Omental fat pad (tissue), 3 donors: ENCODE measurements at regions not wholly inside any gene's neighbourhood (a gene's known extent, or its start where the extent isn't known, plus 50 kb on each side); places are given as distances from the start of the nearest gene placed in this dataset.
"Not testable (repeated sequence)": the region's sequence is repeated elsewhere in the genome, so short reads cannot be mapped to it uniquely, and the experiment has no call there.

Experiments used
- ATAC-seq: fragments of 150-250 bp; one replicate; pipeline ENCODE4 v1.9.1; 2016; ENCODE audit warnings: mild to moderate bottlenecking, moderate library complexity; ENCODE audit not compliant: low FRiP score
- DNase-seq: peaks from one replicate; pipeline ENCODE4 v3.0.0-alpha.2; 2019; ENCODE audit warnings: low spot score
- TF ChIP-seq, protein P1 (sequence below), 3 donors: fragments of 450-650 bp; IDR thresholded peaks; one replicate each; pipeline ENCODE4 v1.5.1; 2016 to 2017; ENCODE audit warnings: antibody characterized with exemption in 3 of 3, mild to moderate bottlenecking in 3 of 3, moderate library complexity in 2 of 3

GRCh38 chr2:107721586-107721985, 105.1 kb upstream of the RGPD4 start:
- TF ChIP-seq, protein P1, sequence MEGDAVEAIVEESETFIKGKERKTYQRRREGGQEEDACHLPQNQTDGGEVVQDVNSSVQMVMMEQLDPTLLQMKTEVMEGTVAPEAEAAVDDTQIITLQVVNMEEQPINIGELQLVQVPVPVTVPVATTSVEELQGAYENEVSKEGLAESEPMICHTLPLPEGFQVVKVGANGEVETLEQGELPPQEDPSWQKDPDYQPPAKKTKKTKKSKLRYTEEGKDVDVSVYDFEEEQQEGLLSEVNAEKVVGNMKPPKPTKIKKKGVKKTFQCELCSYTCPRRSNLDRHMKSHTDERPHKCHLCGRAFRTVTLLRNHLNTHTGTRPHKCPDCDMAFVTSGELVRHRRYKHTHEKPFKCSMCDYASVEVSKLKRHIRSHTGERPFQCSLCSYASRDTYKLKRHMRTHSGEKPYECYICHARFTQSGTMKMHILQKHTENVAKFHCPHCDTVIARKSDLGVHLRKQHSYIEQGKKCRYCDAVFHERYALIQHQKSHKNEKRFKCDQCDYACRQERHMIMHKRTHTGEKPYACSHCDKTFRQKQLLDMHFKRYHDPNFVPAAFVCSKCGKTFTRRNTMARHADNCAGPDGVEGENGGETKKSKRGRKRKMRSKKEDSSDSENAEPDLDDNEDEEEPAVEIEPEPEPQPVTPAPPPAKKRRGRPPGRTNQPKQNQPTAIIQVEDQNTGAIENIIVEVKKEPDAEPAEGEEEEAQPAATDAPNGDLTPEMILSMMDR (IDR thresholded peaks at IDR 0.05) = no peak
- DNase-seq = no peak
- no peak for ATAC-seq

- DNase-seq, ATAC-seq: not testable (repeated sequence)
Measured at GRCh38 chr2:107725824-107726223, 100.9 kb upstream of the RGPD4 start.

DNA sequence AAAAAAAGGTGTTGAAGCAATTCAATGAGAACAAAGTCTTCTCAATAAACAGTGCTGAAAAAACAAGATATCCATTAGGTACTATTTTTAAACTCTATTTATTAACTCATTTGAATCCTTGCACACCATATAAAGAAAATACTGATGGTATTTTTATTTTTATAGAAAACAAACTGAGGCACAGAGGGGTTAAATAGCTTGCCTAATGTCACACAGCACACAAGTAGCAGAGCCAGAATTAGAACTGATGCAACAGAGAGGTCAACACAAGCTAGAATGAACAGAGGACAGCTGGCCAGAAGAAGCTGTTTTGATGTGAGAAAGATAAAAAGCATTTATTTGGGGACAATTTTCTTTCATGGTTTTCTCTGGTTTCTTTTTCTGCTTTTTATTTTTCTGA, 99.4 kb upstream of the RGPD4 start:
- no peak for ATAC-seq
- TF ChIP-seq, protein P1 (IDR thresholded peaks at IDR 0.05) = no peak

DNA sequence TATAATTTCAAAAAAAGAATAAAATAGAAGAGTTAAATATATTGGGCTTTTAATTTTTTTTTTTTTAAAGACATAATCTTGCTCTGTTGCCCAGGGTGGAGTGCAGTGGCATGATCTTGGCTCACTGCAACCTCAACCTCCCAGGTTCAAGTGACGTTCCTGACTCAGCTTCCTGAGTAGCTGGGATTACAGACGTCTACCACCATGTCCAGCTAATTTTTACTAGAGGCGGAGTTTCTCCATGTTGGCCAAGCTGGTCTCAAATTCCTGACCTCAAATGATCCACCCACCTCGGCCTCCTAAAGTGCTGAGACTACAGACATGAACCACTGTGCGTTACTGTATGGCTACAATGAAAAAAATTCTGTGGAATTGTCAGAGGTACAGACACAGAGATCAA, 98.1 kb upstream of the RGPD4 start:
- TF ChIP-seq, protein P1 (IDR thresholded peaks at IDR 0.05) = no peak
- ATAC-seq (no peak), DNase-seq (no peak)

More for the DNA sequence above, 99.4 kb upstream of the RGPD4 start:
- DNase-seq = no peak

GRCh38 chr2:107729440-107729839, 97.3 kb upstream of the RGPD4 start:
- DNase-seq (no peak), ATAC-seq (no peak)
- TF ChIP-seq, protein P1 (IDR thresholded peaks at IDR 0.05) = no peak

DNA sequence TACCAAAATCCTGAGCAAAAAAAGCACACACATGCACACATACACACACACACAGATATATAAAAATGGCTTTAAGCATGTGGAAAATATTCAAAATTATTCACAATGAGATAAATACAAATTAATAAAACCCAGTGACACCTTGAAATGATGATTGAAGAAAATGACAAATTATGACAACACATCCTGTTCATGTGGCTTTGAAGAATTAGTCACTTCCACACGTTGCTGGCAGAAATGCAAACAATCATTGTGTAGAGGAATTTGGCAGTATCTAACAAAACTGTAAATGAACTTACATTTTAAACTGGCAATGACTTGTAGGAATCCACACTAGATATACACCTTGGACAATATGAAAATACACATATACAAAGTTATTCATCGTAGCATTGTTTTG, 95.8 kb upstream of the RGPD4 start:
- TF ChIP-seq, protein P1 (IDR thresholded peaks at IDR 0.05) = no peak
- DNase-seq (no peak), ATAC-seq (no peak)

DNA sequence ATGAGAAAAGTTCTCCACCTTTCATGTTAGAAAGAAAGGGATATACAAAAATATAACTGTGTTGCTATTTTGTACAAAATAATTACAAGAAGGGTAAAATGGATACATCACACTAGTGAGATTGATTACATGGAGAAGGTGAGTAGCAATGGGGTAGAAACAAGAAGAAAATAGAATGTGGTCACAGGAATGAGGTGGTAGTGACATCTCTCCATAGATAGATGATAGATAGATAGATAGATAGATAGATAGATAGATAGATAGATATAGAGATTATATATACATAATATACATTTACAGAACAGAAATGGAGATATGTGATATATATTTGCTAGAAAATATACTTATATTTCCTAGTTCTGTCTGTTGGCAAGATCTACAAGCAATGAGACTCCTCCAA, 95.3 kb upstream of the RGPD4 start:
- DNase-seq (no peak), ATAC-seq (no peak)
- TF ChIP-seq, protein P1 (IDR thresholded peaks at IDR 0.05) = no peak

DNA sequence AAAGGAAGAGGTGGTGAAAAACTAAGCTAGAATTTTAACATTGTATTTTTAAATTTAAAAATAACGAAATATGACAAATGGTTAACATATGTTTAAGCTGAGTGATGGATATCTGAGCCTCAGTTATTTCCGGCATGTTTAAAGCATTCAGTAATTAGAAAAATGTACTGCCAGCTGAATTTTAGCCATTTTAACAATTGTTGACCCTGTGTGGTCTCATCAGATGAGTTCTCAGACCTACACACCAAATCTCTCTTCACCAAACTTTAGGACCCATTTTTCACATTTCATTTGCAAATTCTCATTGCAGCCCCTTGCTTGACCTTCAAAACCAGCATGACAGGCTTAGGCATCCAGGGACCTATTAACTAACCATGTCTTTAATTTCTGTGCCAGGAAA, 91.5 kb upstream of the RGPD4 start:
- ATAC-seq (no peak), DNase-seq (no peak)
- TF ChIP-seq, protein P1 (IDR thresholded peaks at IDR 0.05) = no peak
